GM19328 (cell line): ENCODE measurements at regions not wholly inside any gene's neighbourhood (a gene's known extent, or its start where the extent isn't known, plus 50 kb on each side); places are given as distances from the start of the nearest gene placed in this dataset.

Experiments used
- ATAC-seq: cut with Tn5 transposase; IDR thresholded peaks from one replicate; pipeline ENCODE4 v1.9.1; 2021; ENCODE audit warnings: mild to moderate bottlenecking, moderate library complexity; ENCODE audit not compliant: unreplicated experiment

- no peak for ATAC-seq
Measured at GRCh38 chr12:34391771-34392581, 369.7 kb downstream of the ALG10 start.

- no peak for ATAC-seq
Measured at GRCh38 chr12:34392741-34393085, 370.4 kb downstream of the ALG10 start.

- ATAC-seq, result no peak
Measured at GRCh38 chr12:34393086-34393820, 371.0 kb downstream of the ALG10 start.

- ATAC-seq, result no peak
Measured at GRCh38 chr12:34393821-34394150, 371.5 kb downstream of the ALG10 start.

GRCh38 chr12:34394211-34395055 lies 372.1 kb downstream of the ALG10 start:
- ATAC-seq, result no peak

- ATAC-seq, result no peak
Measured at GRCh38 chr12:34395056-34396005, 373.0 kb downstream of the ALG10 start.

- no peak for ATAC-seq
Measured at GRCh38 chr12:34396006-34396860, 373.9 kb downstream of the ALG10 start.

- no peak for ATAC-seq
Measured at GRCh38 chr12:34396861-34397590, 374.7 kb downstream of the ALG10 start.

GRCh38 chr12:34397591-34398365 lies 375.5 kb downstream of the ALG10 start:
- no peak for ATAC-seq

GRCh38 chr12:34398366-34398705 lies 376.0 kb downstream of the ALG10 start:
- no peak for ATAC-seq

GRCh38 chr12:34398706-34399630 lies 376.7 kb downstream of the ALG10 start:
- no peak for ATAC-seq

- no peak for ATAC-seq
Measured at GRCh38 chr12:34399631-34400410, 377.5 kb downstream of the ALG10 start.

GRCh38 chr12:34400411-34400881 lies 378.1 kb downstream of the ALG10 start:
- ATAC-seq, result no peak

GRCh38 chr12:34400986-34401658 lies 378.8 kb downstream of the ALG10 start:
- no peak for ATAC-seq

GRCh38 chr12:34401659-34402227 lies 379.4 kb downstream of the ALG10 start:
- ATAC-seq, result no peak
